SK-N-SH (cell line): ENCODE measurements at regions not wholly inside any gene's neighbourhood (a gene's known extent, or its start where the extent isn't known, plus 50 kb on each side); places are given as distances from the start of the nearest gene placed in this dataset.

Source experiments
- CTCF ChIA-PET: fragments of 300-600, 350-600 bp; formaldehyde crosslinking; extraction: SDS; loops from one replicate; lab custom pipeline; 2021; lab: Yijun Ruan, JAX
- POLR2A ChIA-PET: fragments of 350-600 bp; sonication (Branson Sonifier 250); formaldehyde crosslinking; extraction: SDS; loops from one replicate; lab custom pipeline; 2020; ENCODE audit warnings: antibody characterized with exemption, inconsistent platforms; lab: Yijun Ruan, JAX
- DNase-seq: peaks from one replicate; pipeline ENCODE4 v3.0.0; 2012
- H2AFZ ChIP-seq: fragments of 200-600 bp; sonication (generic); 2 replicates; pipeline ENCODE4 v1.8.1; 2016; ENCODE audit warnings: antibody characterized with exemption, mild to moderate bottlenecking, low read depth
- H3F3A ChIP-seq: fragments of 200-600 bp; sonication (generic); replicated peaks from 2 replicates; pipeline ENCODE3; 2016; ENCODE audit warnings: antibody characterized with exemption, mild to moderate bottlenecking; ENCODE audit not compliant: insufficient read depth
- H3K27ac ChIP-seq, 2 experiments: fragments of 200-500 bp in 1 of 2; fragments of 200-600 bp in 1 of 2; sonication (Bioruptor generic) in 1 of 2; sonication (generic), shearing (Covaris generic) in 1 of 2; 2 replicates each; pipeline versions ENCODE4 v1.5.1 to v1.6.1; 2014 to 2016; ENCODE audit warnings: low read depth in 2 of 2, inconsistent platforms in 1 of 2, low read length in 1 of 2, mild to moderate bottlenecking in 1 of 2, mixed read lengths in 1 of 2
- H3K27me3 ChIP-seq: fragments of 200-600 bp; sonication (generic), shearing (Covaris generic); 2 replicates; pipeline ENCODE4 v1.6.1; 2016; ENCODE audit warnings: mixed run types; ENCODE audit not compliant: insufficient read depth
- H3K36me3 ChIP-seq, 2 experiments: fragments of 200-500 bp in 1 of 2; fragments of 200-600 bp in 1 of 2; sonication (Bioruptor generic) in 1 of 2; sonication (generic) in 1 of 2; replicated peaks in 1 of 2; 2 replicates each; pipeline versions ENCODE3 to v1.5.1; 2014 to 2016; ENCODE audit warnings: low read length in 1 of 2, mild to moderate bottlenecking in 1 of 2; ENCODE audit not compliant: insufficient read depth in 2 of 2, control insufficient read depth in 1 of 2
- H3K4me1 ChIP-seq, 2 experiments: fragments of 200-500 bp in 1 of 2; fragments of 200-600 bp in 1 of 2; sonication (Bioruptor generic) in 1 of 2; sonication (generic), shearing (Covaris generic) in 1 of 2; 2 replicates each; pipeline versions ENCODE4 v1.5.1 to v1.6.1; 2014 to 2016; ENCODE audit warnings: low read depth in 1 of 2, low read length in 1 of 2, mixed run types in 1 of 2; ENCODE audit not compliant: insufficient read depth in 2 of 2, control insufficient read depth in 1 of 2
- H3K4me2 ChIP-seq: fragments of 200-600 bp; sonication (generic), shearing (Covaris generic); 2 replicates; pipeline ENCODE4 v1.6.1; 2017; ENCODE audit warnings: mixed run types
- H3K4me3 ChIP-seq, 2 experiments: fragments of 200-500 bp in 1 of 2; fragments of 200-600 bp in 1 of 2; sonication (Bioruptor generic) in 1 of 2; sonication (generic), shearing (Covaris generic) in 1 of 2; 2 replicates each; pipeline versions ENCODE4 v1.5.1 to v1.8.1; 2014 to 2016; ENCODE audit warnings: low read depth in 2 of 2, inconsistent platforms in 1 of 2, low read length in 1 of 2, mild to moderate bottlenecking in 1 of 2, mixed read lengths in 1 of 2, moderate library complexity in 1 of 2
- H3K79me2 ChIP-seq: fragments of 200-600 bp; sonication (generic); 2 replicates; pipeline ENCODE4 v1.8.1; 2017; ENCODE audit warnings: mild to moderate bottlenecking; ENCODE audit not compliant: insufficient read depth
- H3K9ac ChIP-seq: fragments of 200-600 bp; sonication (generic); 2 replicates; pipeline ENCODE4 v1.6.1; 2017; ENCODE audit warnings: mixed run types
- H3K9me2 ChIP-seq: fragments of 200-600 bp; sonication (generic); 2 replicates; pipeline ENCODE4 v1.6.1; 2017; ENCODE audit warnings: mixed run types
- H3K9me3 ChIP-seq: fragments of 200-600 bp; sonication (generic); 2 replicates; pipeline ENCODE4 v1.6.1; 2017; ENCODE audit warnings: mixed run types, mild to moderate bottlenecking, moderate library complexity
- H4K20me1 ChIP-seq: fragments of 200-600 bp; sonication (generic); 2 replicates; pipeline ENCODE4 v1.6.1; 2017; ENCODE audit warnings: mild to moderate bottlenecking, mixed run types; ENCODE audit not compliant: insufficient read depth
- ELF1 ChIP-seq: IDR thresholded peaks from 2 replicates; pipeline ENCODE4 v1.4.0; 2012
- EP300 ChIP-seq, 2 experiments: IDR thresholded peaks; 2 replicates each; pipeline versions ENCODE4 v1.4.0 to v1.6.1; 2012; ENCODE audit warnings: borderline replicate concordance in 1 of 2, low read depth in 1 of 2, low read length in 1 of 2
- EZH2phosphoT487 ChIP-seq: fragments of 200-600 bp; sonication (generic); IDR thresholded peaks from 2 replicates; pipeline ENCODE4 v1.6.1; 2017; ENCODE audit warnings: low read depth, mixed run types, mild to moderate bottlenecking, antibody characterized with exemption, moderate library complexity, borderline replicate concordance
- FOSL2 ChIP-seq: IDR thresholded peaks from 2 replicates; pipeline ENCODE4 v1.4.0; 2012; ENCODE audit warnings: low read depth, mild to moderate bottlenecking, moderate library complexity, borderline replicate concordance
- FOXJ3 ChIP-seq: sonication (generic); formaldehyde crosslinking; IDR thresholded peaks from 2 replicates; pipeline ENCODE4 v1.5.1; 2020; ENCODE audit warnings: mild to moderate bottlenecking, missing genetic modification reagents
- MXI1 ChIP-seq: IDR thresholded peaks from 2 replicates; pipeline ENCODE4 v1.6.1; 2012; ENCODE audit warnings: mild to moderate bottlenecking, low read depth, low read length, improper control_type of control experiment
- NFIC ChIP-seq: IDR thresholded peaks from 2 replicates; pipeline ENCODE4 v1.4.0; 2012; ENCODE audit warnings: borderline replicate concordance
- PBX3 ChIP-seq: IDR thresholded peaks from 2 replicates; pipeline ENCODE4; 2012
- RCOR1 ChIP-seq: fragments of 150-350 bp; IDR thresholded peaks from 2 replicates; pipeline ENCODE4 v1.6.1; 2017; ENCODE audit warnings: antibody characterized with exemption, low read length
- RXRA ChIP-seq: IDR thresholded peaks from 2 replicates; pipeline ENCODE4 v1.4.0; 2012; ENCODE audit warnings: low read depth, mild to moderate bottlenecking, borderline replicate concordance
- SIN3A ChIP-seq: IDR thresholded peaks from 2 replicates; pipeline ENCODE4 v1.6.1; 2012; ENCODE audit warnings: low read depth, mild to moderate bottlenecking, low read length, moderate library complexity, borderline replicate concordance
- TAF1 ChIP-seq: IDR thresholded peaks from 2 replicates; pipeline ENCODE4 v1.6.1; 2012; ENCODE audit warnings: low read depth, mild to moderate bottlenecking, low read length, moderate library complexity, borderline replicate concordance
- YY1 ChIP-seq: IDR thresholded peaks from 2 replicates; pipeline ENCODE4 v1.4.0; 2012; ENCODE audit warnings: low read depth, mild to moderate bottlenecking
- WGBS: methylation state at CpG from one replicate; pipeline ENCODE4 v1.1.6; 2017; ENCODE audit warnings: low lambda C conversion rate; 5-methylcytosine and 5-hydroxymethylcytosine counted together
- TF ChIP-seq, protein P1 (sequence below): fragments of 150-350 bp; IDR thresholded peaks from 2 replicates; pipeline ENCODE4 v1.6.1; 2017; ENCODE audit warnings: antibody characterized with exemption, low read length, low read depth, borderline replicate concordance
- TF ChIP-seq, protein P2 (sequence below): IDR thresholded peaks from 2 replicates; pipeline ENCODE4 v1.4.0; 2012; ENCODE audit warnings: low read depth, borderline replicate concordance
- TF ChIP-seq, protein P3 (sequence below): IDR thresholded peaks from 2 replicates; pipeline ENCODE4 v1.4.0; 2012; ENCODE audit warnings: low read depth, borderline replicate concordance

DNA sequence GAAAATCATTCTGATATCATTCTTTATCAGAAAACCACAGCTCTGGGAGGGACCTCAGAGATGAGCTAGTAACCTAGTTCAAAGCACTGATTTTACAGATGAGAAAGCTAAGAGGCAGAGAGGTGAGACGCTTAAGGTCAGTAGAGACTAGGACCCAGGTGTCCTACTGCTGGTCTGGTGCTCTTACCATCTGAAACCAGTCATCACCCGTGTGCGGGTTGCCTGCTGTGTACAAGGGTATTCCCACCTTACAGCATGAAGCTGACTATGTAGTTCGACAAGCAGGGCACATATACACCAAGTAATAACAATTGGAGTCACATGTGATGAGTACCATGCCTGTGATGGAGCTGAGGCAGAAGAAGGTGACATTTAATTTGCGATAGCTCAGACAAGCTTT lies 133.7 kb downstream of the ADAMTS15 start (continued):
- TF ChIP-seq, protein P1, sequence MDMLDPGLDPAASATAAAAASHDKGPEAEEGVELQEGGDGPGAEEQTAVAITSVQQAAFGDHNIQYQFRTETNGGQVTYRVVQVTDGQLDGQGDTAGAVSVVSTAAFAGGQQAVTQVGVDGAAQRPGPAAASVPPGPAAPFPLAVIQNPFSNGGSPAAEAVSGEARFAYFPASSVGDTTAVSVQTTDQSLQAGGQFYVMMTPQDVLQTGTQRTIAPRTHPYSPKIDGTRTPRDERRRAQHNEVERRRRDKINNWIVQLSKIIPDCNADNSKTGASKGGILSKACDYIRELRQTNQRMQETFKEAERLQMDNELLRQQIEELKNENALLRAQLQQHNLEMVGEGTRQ: no peak
- TF ChIP-seq, protein P2, sequence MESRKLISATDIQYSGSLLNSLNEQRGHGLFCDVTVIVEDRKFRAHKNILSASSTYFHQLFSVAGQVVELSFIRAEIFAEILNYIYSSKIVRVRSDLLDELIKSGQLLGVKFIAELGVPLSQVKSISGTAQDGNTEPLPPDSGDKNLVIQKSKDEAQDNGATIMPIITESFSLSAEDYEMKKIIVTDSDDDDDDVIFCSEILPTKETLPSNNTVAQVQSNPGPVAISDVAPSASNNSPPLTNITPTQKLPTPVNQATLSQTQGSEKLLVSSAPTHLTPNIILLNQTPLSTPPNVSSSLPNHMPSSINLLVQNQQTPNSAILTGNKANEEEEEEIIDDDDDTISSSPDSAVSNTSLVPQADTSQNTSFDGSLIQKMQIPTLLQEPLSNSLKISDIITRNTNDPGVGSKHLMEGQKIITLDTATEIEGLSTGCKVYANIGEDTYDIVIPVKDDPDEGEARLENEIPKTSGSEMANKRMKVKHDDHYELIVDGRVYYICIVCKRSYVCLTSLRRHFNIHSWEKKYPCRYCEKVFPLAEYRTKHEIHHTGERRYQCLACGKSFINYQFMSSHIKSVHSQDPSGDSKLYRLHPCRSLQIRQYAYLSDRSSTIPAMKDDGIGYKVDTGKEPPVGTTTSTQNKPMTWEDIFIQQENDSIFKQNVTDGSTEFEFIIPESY: no peak
- TF ChIP-seq, protein P3, sequence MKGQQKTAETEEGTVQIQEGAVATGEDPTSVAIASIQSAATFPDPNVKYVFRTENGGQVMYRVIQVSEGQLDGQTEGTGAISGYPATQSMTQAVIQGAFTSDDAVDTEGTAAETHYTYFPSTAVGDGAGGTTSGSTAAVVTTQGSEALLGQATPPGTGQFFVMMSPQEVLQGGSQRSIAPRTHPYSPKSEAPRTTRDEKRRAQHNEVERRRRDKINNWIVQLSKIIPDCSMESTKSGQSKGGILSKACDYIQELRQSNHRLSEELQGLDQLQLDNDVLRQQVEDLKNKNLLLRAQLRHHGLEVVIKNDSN: no peak
- no peak for TF ChIP-seq EZH2phosphoT487
- TF ChIP-seq, all 33 proteins: peak for 0

DNA sequence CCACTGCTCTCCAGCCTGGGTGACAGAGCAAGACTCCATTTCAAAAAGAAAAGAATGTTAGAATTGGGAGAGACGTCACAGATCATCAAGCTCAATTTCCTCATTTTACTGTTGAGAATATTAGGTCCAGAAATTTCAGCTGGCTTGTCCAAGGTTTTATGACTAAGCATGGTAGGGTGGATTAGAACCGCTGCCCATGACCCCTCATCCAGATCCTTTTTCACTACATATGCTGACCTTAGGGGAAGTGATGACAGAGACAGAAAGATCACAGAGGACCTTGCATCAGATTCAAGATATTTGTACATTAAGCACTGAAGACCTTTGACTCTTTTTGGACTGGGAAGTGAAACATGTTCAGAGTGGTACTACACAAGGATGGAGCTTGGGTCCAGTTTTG lies 134.5 kb downstream of the ADAMTS15 start:
- Histone ChIP-seq H3F3A (peaks cover 17% of the 10 kb centered on the region), H3K79me2 (no peaks in the 10 kb centered on the region), H3K4me3 (no peak overlapping the region), H3K9ac (no peak overlapping the region), H3K27me3 (no peaks in the 10 kb centered on the region), H2AFZ (no peak overlapping the region), H3K27ac (no peak overlapping the region), H3K9me3 (no peaks in the 10 kb centered on the region), H3K9me2 (no peaks in the 10 kb centered on the region), H3K4me1 (peaks cover 0 to 24% of the 10 kb centered on the region in 2 experiments; a peak in 1 of 4 replicates), H3K4me2 (no peak overlapping the region), H3K36me3 (no peaks in the 10 kb centered on the region), H4K20me1 (no peaks in the 10 kb centered on the region)
- 83% methylated on average over 2 of the region's 2 CpGs for WGBS
- POLR2A ChIA-PET: no interaction called here
- TF ChIP-seq MXI1 (no peak), RXRA (no peak), ELF1 (no peak), RCOR1 (no peak), TAF1 (no peak)
- DNase-seq: no peak
- CTCF ChIA-PET: no interaction called here

DNA sequence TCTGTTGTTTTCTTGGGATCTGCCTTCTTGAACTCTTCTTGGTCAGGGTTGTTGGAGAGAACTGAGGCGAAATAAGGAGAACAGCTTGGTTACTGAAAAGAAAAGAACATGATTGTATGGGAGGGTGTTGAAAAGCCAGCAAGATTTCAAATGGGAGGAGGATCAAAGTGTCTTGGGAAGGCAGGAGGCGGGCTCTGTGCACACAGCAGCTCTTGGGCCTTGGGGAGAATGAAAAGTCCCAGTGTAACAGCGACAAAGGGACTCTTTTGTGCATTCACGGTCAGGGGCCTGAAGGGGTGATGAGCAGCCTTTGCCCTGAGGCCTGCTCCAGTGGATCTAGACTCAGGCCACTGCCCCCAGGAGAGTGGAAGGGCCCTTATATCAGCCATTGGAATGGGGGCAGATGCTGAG lies 135.4 kb downstream of the ADAMTS15 start:
- Histone ChIP-seq H3K27me3 (no peaks in the 10 kb centered on the region), H3K27ac (no peak overlapping the region), H3K79me2 (no peaks in the 10 kb centered on the region), H2AFZ (no peak overlapping the region), H3K4me3 (no peak overlapping the region), H4K20me1 (no peaks in the 10 kb centered on the region), H3K9me3 (no peaks in the 10 kb centered on the region), H3K36me3 (no peaks in the 10 kb centered on the region), H3K9ac (no peak overlapping the region), H3K4me2 (no peak overlapping the region), H3F3A (peaks cover 17% of the 10 kb centered on the region), H3K9me2 (no peaks in the 10 kb centered on the region), H3K4me1 (peaks cover 0 to 24% of the 10 kb centered on the region in 2 experiments; a peak in 1 of 4 replicates)
- no peak for DNase-seq
- 75% methylated on average over 4 of the region's 4 CpGs for WGBS
- ChIA-PET POLR2A (no interaction called here), CTCF (no interaction called here)
- TF ChIP-seq, protein P2: no peak
- TF ChIP-seq SIN3A (no peak), EZH2phosphoT487 (no peak), FOSL2 (no peak), NFIC (no peak), ELF1 (no peak), YY1 (no peak), TAF1 (no peak), PBX3 (no peak), RXRA (no peak), MXI1 (no peak), FOXJ3 (CRISPR knock-in tag) (no peak), EP300 (IDR thresholded peaks at IDR 0.05; ENCODE audit: borderline replicate concordance in 1 of 2, low read depth in 1 of 2, low read length in 1 of 2) (no peak)
- TF ChIP-seq, protein P3: no peak
